Mesothelial cell of epicardium (in vitro differentiated cells): ENCODE measurements at regions not wholly inside any gene's neighbourhood (a gene's known extent, or its start where the extent isn't known, plus 50 kb on each side); places are given as distances from the start of the nearest gene placed in this dataset.
A peak's percentile ranks its signal among the peaks of the same experiment; 100 is the strongest.

Experiments used
- DNase-seq, 2 experiments: peaks; one replicate each; pipeline ENCODE4 v3.0.0; 2021; ENCODE audit warnings: low spot score in 2 of 2; ENCODE audit not compliant: unreplicated experiment in 2 of 2
- H3K27ac Mint-ChIP-seq: 2 replicates; pipeline ENCODE4 v1.8.0; 2021; ENCODE audit warnings: mixed read lengths
- H3K27me3 Mint-ChIP-seq: 2 replicates; pipeline ENCODE4 v1.8.0; 2021; ENCODE audit warnings: low read depth, mixed read lengths
- H3K36me3 Mint-ChIP-seq: 2 replicates; pipeline ENCODE4 v1.8.0; 2021; ENCODE audit warnings: mixed read lengths
- H3K4me1 Mint-ChIP-seq: 2 replicates; pipeline ENCODE4 v1.8.0; 2021; ENCODE audit warnings: mixed read lengths
- H3K4me3 Mint-ChIP-seq: 2 replicates; pipeline ENCODE4 v1.8.0; 2021; ENCODE audit warnings: mild to moderate bottlenecking, moderate library complexity, mixed read lengths
- H3K9me3 Mint-ChIP-seq: 2 replicates; pipeline ENCODE4 v1.8.0; 2021; ENCODE audit warnings: mixed read lengths
- TF ChIP-seq, protein P1 (sequence below): fragments of 200-600 bp; sonication (generic); IDR thresholded peaks from one replicate; pipeline ENCODE4 v1.5.0; 2021; ENCODE audit warnings: antibody characterized with exemption; ENCODE audit not compliant: unreplicated experiment

DNA sequence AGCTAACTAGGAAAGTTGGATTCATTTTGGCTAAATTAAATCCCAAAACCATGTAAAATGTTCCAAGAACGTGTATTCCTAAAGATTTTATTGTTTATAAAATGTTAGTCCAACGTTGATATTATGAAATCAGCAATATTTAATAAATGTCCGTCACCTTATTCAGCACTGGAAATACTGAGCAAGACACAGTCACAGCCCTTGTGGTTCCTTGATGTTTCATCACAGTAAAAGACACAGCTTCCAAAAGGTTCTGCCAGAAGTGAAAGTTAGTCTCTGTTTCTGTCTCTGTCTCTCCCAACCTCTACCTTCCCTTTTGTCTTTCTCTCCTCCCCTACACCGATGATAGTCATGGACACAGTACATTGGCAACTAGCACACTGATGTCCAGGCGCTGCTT, 82.2 kb upstream of the BOC start:
- Mint-ChIP-seq H3K9me3 (no peaks in the 10 kb centered on the region), H3K4me3 (no peak overlapping the region), H3K4me1 (peaks cover 12% of the 10 kb centered on the region), H3K36me3 (no peaks in the 10 kb centered on the region), H3K27ac (no peak overlapping the region), H3K27me3 (no peaks in the 10 kb centered on the region)
- no peak for DNase-seq
- TF ChIP-seq, protein P1, sequence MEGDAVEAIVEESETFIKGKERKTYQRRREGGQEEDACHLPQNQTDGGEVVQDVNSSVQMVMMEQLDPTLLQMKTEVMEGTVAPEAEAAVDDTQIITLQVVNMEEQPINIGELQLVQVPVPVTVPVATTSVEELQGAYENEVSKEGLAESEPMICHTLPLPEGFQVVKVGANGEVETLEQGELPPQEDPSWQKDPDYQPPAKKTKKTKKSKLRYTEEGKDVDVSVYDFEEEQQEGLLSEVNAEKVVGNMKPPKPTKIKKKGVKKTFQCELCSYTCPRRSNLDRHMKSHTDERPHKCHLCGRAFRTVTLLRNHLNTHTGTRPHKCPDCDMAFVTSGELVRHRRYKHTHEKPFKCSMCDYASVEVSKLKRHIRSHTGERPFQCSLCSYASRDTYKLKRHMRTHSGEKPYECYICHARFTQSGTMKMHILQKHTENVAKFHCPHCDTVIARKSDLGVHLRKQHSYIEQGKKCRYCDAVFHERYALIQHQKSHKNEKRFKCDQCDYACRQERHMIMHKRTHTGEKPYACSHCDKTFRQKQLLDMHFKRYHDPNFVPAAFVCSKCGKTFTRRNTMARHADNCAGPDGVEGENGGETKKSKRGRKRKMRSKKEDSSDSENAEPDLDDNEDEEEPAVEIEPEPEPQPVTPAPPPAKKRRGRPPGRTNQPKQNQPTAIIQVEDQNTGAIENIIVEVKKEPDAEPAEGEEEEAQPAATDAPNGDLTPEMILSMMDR = no peak

- Mint-ChIP-seq H3K27me3 (no peaks in the 10 kb centered on the region), H3K4me3 (no peak overlapping the region), H3K9me3 (peaks cover 3% of the 10 kb centered on the region), H3K4me1 (peaks cover 8% of the 10 kb centered on the region), H3K36me3 (no peaks in the 10 kb centered on the region), H3K27ac (no peak overlapping the region)
- DNase-seq = no peak
- TF ChIP-seq, protein P1 = no peak
These were observed 78.8 kb upstream of the BOC start for GRCh38 chr3:113132571-113132996.

GRCh38 chr3:113133140-113133539, 78.2 kb upstream of the BOC start:
- no peak for DNase-seq
- Mint-ChIP-seq H3K27me3 (no peaks in the 10 kb centered on the region), H3K4me1 (peaks cover 5% of the 10 kb centered on the region), H3K9me3 (peaks cover 8% of the 10 kb centered on the region), H3K36me3 (peaks cover 2% of the 10 kb centered on the region), H3K4me3 (no peak overlapping the region), H3K27ac (no peak overlapping the region)
- TF ChIP-seq, protein P1 = no peak

DNA sequence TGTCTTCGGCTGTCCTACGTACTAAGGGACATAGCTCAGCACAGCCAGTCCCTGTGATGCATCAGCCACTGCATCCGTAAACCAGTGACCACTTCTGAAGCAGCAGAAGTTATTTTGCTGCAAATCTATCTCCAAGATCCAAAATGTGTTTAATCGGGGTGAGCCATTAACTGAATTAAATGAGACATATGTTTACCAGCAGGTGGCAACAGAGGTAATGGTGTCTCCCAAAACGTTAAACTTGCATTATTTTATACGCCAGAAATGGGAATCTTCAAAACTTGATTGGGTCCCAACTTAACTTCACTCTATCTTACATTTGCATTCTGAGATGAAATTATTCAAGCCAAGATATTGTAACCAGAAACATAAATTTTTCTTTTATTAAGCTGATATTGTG, 75.3 kb upstream of the BOC start:
- Mint-ChIP-seq H3K27ac (no peak overlapping the region), H3K4me1 (peaks cover 1% of the 10 kb centered on the region), H3K27me3 (no peaks in the 10 kb centered on the region), H3K36me3 (peaks cover 4% of the 10 kb centered on the region), H3K4me3 (no peak overlapping the region), H3K9me3 (peaks cover 15% of the 10 kb centered on the region)
- TF ChIP-seq, protein P1 = peak; percentile 44
- DNase-seq = no peak

GRCh38 chr3:113136544-113136943, 74.8 kb upstream of the BOC start:
- TF ChIP-seq, protein P1 = no peak
- peaks cover 15% of the 10 kb centered on the region for H3K9me3 Mint-ChIP-seq
- H3K4me3 Mint-ChIP-seq = no peak overlapping the region
- peaks cover 4% of the 10 kb centered on the region for H3K36me3 Mint-ChIP-seq
- no peak for DNase-seq
- no peaks in the 10 kb centered on the region for H3K27me3 Mint-ChIP-seq
- H3K27ac Mint-ChIP-seq = peak overlapping the region; percentile 50
- peaks cover 3% of the 10 kb centered on the region for H3K4me1 Mint-ChIP-seq
